CD4-positive, alpha-beta memory T cell (primary cell): ENCODE measurements at regions not wholly inside any gene's neighbourhood (a gene's known extent, or its start where the extent isn't known, plus 50 kb on each side); places are given as distances from the start of the nearest gene placed in this dataset.

Experiments used
- CTCF ChIA-PET: fragments of 350-600 bp; sonication (Branson Sonifier 250); formaldehyde crosslinking; loops from one replicate; lab custom pipeline; 2021; ENCODE audit warnings: inconsistent platforms; ENCODE audit not compliant: partially characterized antibody; lab: Charles Lee
- POLR2A ChIA-PET: fragments of 350-600 bp; sonication (Branson Sonifier 250); formaldehyde crosslinking; loops from one replicate; lab custom pipeline; 2021; ENCODE audit not compliant: partially characterized antibody; lab: Charles Lee
- DNase-seq, 5 donors: peaks; one replicate each; pipeline versions ENCODE4 v3.0.0 to v3.0.0-alpha.2; 2020 to 2022; ENCODE audit warnings: mixed read lengths in 1 of 5
- H3K27ac ChIP-seq: one replicate; pipeline ENCODE4 v1.7.0; 2013; ENCODE audit warnings: low read depth, low read length
- H3K27me3 ChIP-seq: 2 replicates; pipeline ENCODE4 v1.7.0; 2013; ENCODE audit warnings: mild to moderate bottlenecking, low read length, moderate library complexity; ENCODE audit not compliant: insufficient read depth
- H3K36me3 ChIP-seq: 2 replicates; pipeline ENCODE4 v1.7.0; 2013; ENCODE audit warnings: mild to moderate bottlenecking, low read length, moderate library complexity; ENCODE audit not compliant: insufficient read depth
- H3K4me1 ChIP-seq: 2 replicates; pipeline ENCODE4 v1.7.0; 2013; ENCODE audit warnings: mild to moderate bottlenecking, low read length, moderate library complexity; ENCODE audit not compliant: insufficient read depth
- H3K4me3 ChIP-seq, 2 donors: one replicate each; pipeline ENCODE4 v1.7.0; 2013; ENCODE audit warnings: low read length in 2 of 2, mild to moderate bottlenecking in 1 of 2
- H3K9me3 ChIP-seq, 2 donors: one replicate each; pipeline ENCODE4 v1.7.0; 2013; ENCODE audit warnings: low read length in 2 of 2, control low read depth in 1 of 2; ENCODE audit not compliant: control insufficient read depth in 1 of 2
- H3K27ac Mint-ChIP-seq, 7 donors: one replicate each; pipeline ENCODE4 v1.8.0; 2020 to 2021; ENCODE audit warnings: mixed read lengths in 7 of 7, mild to moderate bottlenecking in 6 of 7, inconsistent platforms in 3 of 7, moderate library complexity in 3 of 7
- H3K27me3 Mint-ChIP-seq, 2 donors: one replicate each; pipeline ENCODE4 v1.8.0; 2020 to 2021; ENCODE audit warnings: mixed read lengths in 2 of 2
- H3K36me3 Mint-ChIP-seq, 2 donors: one replicate each; pipeline ENCODE4 v1.8.0; 2020 to 2021; ENCODE audit warnings: mixed read lengths in 2 of 2, inconsistent platforms in 1 of 2, mild to moderate bottlenecking in 1 of 2
- H3K4me1 Mint-ChIP-seq, 4 donors: one replicate each; pipeline ENCODE4 v1.8.0; 2020 to 2021; ENCODE audit warnings: mixed read lengths in 4 of 4, mild to moderate bottlenecking in 1 of 4
- H3K4me3 Mint-ChIP-seq, 8 donors: one replicate each; pipeline ENCODE4 v1.8.0; 2020 to 2021; ENCODE audit warnings: mixed read lengths in 8 of 8, mild to moderate bottlenecking in 7 of 8, moderate library complexity in 6 of 8, inconsistent platforms in 3 of 8
- H3K9me3 Mint-ChIP-seq, 8 donors: one replicate each; pipeline ENCODE4 v1.8.0; 2020 to 2021; ENCODE audit warnings: mixed read lengths in 8 of 8, mild to moderate bottlenecking in 5 of 8, inconsistent platforms in 3 of 8, moderate library complexity in 1 of 8
- intact Hi-C: fragments of 100-400 bp; cut with micrococcal nuclease; formaldehyde crosslinking; loops from one replicate; pipeline ENCODE4 v1.15.1; 2023

- peaks cover 0 to 2% (median 0%) of the 10 kb centered on the region in 8 donors for H3K9me3 Mint-ChIP-seq
- H3K36me3 Mint-ChIP-seq, result no peaks in the 10 kb centered on the region
- no peaks in the 10 kb centered on the region for H3K27me3 ChIP-seq
- H3K4me3 ChIP-seq, result no peak overlapping the region
- no peaks in the 10 kb centered on the region for H3K4me1 ChIP-seq
- H3K4me3 Mint-ChIP-seq, result no peak overlapping the region
- no peak for DNase-seq
- H3K27me3 Mint-ChIP-seq, result peaks cover 9 to 25% of the 10 kb centered on the region in 2 donors
- H3K27ac ChIP-seq, result no peak overlapping the region
- H3K27ac Mint-ChIP-seq, result no peak overlapping the region
- H3K36me3 ChIP-seq, result no peaks in the 10 kb centered on the region
- intact Hi-C loops, result no loop called here
- ChIA-PET POLR2A (no interaction called here), CTCF (no interaction called here)
- H3K4me1 Mint-ChIP-seq, result no peaks in the 10 kb centered on the region
- no peaks in the 10 kb centered on the region for H3K9me3 ChIP-seq
Observed at GRCh38 chr6:6509284-6509683, 79.2 kb upstream of the LY86 start.

DNA sequence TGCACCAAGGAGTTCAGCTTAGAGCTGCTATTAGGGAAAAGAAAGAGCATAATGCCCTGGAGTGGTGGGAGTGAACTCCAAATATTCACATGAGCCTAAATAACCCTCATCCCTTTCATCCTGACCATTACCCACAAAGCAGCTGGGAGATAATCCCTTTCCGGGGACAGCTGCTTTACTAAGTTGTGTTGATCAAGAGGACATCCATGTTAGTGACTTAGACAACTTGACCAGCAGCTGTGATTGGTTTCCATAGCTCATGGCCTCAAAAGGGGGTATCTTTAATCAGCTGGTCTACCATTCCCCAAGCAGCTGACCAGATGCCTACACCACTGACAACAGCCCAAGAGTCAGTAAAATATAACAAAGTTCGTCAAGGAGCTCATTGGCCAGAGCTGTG lies 75.8 kb upstream of the LY86 start:
- ChIA-PET CTCF (interaction anchor here (1.0 kb wide), 1 partner anchor 35 kb away, joined by 3 read pairs; no protein-coding TSS in a partner anchor), POLR2A (no interaction called here)
- H3K27me3 Mint-ChIP-seq, result peaks cover 23 to 41% of the 10 kb centered on the region in 2 donors
- H3K4me3 Mint-ChIP-seq, result no peak overlapping the region
- Histone ChIP-seq H3K27ac (no peak overlapping the region), H3K36me3 (no peaks in the 10 kb centered on the region), H3K27me3 (no peaks in the 10 kb centered on the region), H3K9me3 (no peaks in the 10 kb centered on the region), H3K4me3 (no peak overlapping the region), H3K4me1 (peaks cover 6% of the 10 kb centered on the region)
- no peaks in the 10 kb centered on the region for H3K36me3 Mint-ChIP-seq
- intact Hi-C loops, result no loop called here
- DNase-seq, result no peak
- no peaks in the 10 kb centered on the region for H3K9me3 Mint-ChIP-seq
- H3K27ac Mint-ChIP-seq, result no peak overlapping the region
- peaks cover 5 to 14% (median 10%) of the 10 kb centered on the region in 4 donors for H3K4me1 Mint-ChIP-seq

DNA sequence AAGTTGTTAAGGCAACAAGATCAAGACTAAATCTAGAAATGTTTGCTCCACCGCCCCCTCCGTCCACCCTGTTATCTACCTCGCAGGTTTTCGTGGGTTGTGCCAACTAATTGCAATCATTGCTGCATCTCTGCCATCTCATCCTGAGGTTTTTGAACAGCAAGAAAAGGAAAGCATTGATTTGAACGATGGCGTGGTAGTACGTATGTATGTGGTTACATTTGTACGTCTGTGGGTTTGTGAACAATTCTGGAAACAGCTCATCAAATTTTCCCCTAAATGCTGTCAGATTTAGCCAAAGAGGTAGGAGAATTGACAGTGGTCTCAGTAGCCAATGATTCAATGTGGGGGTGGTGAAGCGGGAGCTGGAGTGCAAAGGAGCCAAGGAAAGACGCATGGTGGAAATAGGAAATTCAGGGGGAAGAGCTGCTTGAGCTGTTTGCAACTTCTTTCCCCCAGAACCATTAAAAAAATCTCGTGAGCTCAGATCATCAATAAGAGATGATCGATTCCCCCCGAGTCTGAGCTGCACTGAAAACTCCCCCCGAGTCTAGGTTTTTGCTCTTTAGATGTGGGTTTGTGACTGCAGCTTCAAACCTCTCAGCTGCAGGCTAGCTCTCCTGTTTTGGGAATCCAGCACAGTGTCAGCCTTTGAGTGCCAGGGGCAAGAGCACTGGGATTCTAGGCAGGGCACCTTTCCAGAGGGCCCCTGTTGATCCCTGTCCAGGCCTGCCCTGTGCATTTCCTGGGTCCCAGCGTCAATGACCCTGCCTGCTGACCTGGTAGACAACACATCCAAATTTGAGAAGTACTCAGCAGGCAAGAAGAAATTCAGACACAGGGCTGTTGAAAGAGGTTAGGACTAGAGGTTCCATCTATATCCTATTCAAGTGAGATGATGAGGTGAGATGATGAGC lies 72.6 kb upstream of the LY86 start:
- Histone ChIP-seq H3K27me3 (no peaks in the 10 kb centered on the region), H3K36me3 (no peaks in the 10 kb centered on the region), H3K9me3 (no peaks in the 10 kb centered on the region), H3K27ac (no peak overlapping the region), H3K4me3 (no peak overlapping the region), H3K4me1 (peaks cover 6% of the 10 kb centered on the region)
- Mint-ChIP-seq H3K27me3 (peaks cover 35 to 57% of the 10 kb centered on the region in 2 donors), H3K9me3 (no peaks in the 10 kb centered on the region), H3K27ac (peak overlapping the region in 6 of 7 donors; percentile 15 to 79 (median 50)), H3K4me1 (peaks cover 5 to 14% (median 10%) of the 10 kb centered on the region in 4 donors), H3K36me3 (no peaks in the 10 kb centered on the region), H3K4me3 (peak overlapping the region; percentile 28 to 78 (median 62))
- ChIA-PET POLR2A (no interaction called here), CTCF (interaction anchor here (1.3 kb wide), 2 partner anchors 14 to 20 kb away, joined by 3 read pairs; no protein-coding TSS in a partner anchor)
- intact Hi-C loops, result no loop called here
- peak; percentile 33 to 65 (median 42) for DNase-seq

DNA sequence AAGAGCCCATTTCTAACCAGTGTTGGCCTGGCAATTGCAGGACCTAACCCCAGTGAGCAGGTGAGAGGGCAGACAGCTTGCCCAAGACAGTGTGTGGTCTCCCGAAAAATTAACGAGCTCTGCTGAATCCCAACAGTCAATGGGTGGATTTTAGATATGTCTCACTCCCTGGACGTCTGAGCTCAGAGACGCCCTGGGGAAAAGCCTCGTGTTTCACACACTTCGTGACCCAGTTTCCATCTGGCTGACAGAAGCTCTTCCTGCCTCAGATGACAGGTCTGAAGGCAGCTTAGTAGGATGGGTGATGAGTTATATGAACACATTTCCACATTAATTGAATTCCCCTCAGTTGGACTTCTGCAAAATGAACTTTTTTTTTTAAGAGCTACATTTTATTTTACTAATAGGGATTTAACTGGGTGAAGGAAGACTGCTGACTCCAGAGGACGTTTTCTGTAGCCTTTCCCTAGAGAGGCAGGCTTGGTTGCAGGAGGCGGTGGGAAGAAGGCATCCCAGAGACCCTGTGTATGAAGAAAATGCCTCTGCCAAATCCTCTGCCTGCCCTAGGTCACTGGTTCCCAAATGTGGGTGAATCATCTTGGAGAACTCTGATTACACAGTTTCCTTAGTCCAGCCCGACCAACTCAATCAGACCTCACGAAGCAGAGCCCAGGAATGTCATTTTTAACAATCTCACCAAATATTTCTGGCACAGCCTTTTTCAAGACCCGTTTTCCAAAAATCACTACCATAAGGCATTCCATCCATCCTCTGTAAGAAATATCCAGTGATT lies 71.7 kb upstream of the LY86 start:
- intact Hi-C loops, result no loop called here
- POLR2A ChIA-PET, result no interaction called here
- Histone ChIP-seq H3K27me3 (no peaks in the 10 kb centered on the region), H3K4me1 (peaks cover 6% of the 10 kb centered on the region), H3K4me3 (no peak overlapping the region), H3K27ac (no peak overlapping the region), H3K9me3 (no peaks in the 10 kb centered on the region), H3K36me3 (no peaks in the 10 kb centered on the region)
- DNase-seq, result no peak
- Mint-ChIP-seq H3K27ac (peak overlapping the region in 2 of 7 donors; percentile 24 to 79), H3K9me3 (no peaks in the 10 kb centered on the region), H3K4me1 (peaks cover 5 to 14% (median 10%) of the 10 kb centered on the region in 4 donors), H3K27me3 (peaks cover 36 to 52% of the 10 kb centered on the region in 2 donors), H3K4me3 (peak overlapping the region in 1 of 8 donors; percentile 23), H3K36me3 (no peaks in the 10 kb centered on the region)
- CTCF ChIA-PET, result interaction anchor here (1.3 kb wide), 2 partner anchors 15 to 19 kb away, joined by 3 read pairs; no protein-coding TSS in a partner anchor

GRCh38 chr6:6518631-6519427 lies 69.7 kb upstream of the LY86 start:
- H3K27ac Mint-ChIP-seq, result no peak overlapping the region
- CTCF ChIA-PET, result interaction anchor here (0.6 kb wide), 1 partner anchor 1132 kb away, joined by 3 read pairs; no protein-coding TSS in a partner anchor
- no peak for DNase-seq
- Histone ChIP-seq H3K9me3 (no peaks in the 10 kb centered on the region), H3K27me3 (no peaks in the 10 kb centered on the region), H3K4me3 (no peak overlapping the region), H3K36me3 (no peaks in the 10 kb centered on the region), H3K27ac (no peak overlapping the region), H3K4me1 (peaks cover 6% of the 10 kb centered on the region)
- H3K27me3 Mint-ChIP-seq, result peaks cover 41 to 48% of the 10 kb centered on the region in 2 donors
- H3K4me3 Mint-ChIP-seq, result no peak overlapping the region
- POLR2A ChIA-PET, result no interaction called here
- H3K4me1 Mint-ChIP-seq, result peaks cover 5 to 14% (median 10%) of the 10 kb centered on the region in 4 donors
- H3K36me3 Mint-ChIP-seq, result no peaks in the 10 kb centered on the region
- intact Hi-C loops, result no loop called here
- H3K9me3 Mint-ChIP-seq, result peaks cover 0 to 2% (median 0%) of the 10 kb centered on the region in 8 donors

- H3K27me3 Mint-ChIP-seq, result peaks cover 35 to 49% of the 10 kb centered on the region in 2 donors
- no peaks in the 10 kb centered on the region for H3K4me1 ChIP-seq
Observed at GRCh38 chr6:6521961-6522482, 66.5 kb upstream of the LY86 start.

More at GRCh38 chr6:6521961-6522482, 66.5 kb upstream of the LY86 start:
- H3K4me1 Mint-ChIP-seq, result no peaks in the 10 kb centered on the region
- intact Hi-C loops, result no loop called here
- Histone ChIP-seq H3K27me3 (peaks cover 14% of the 10 kb centered on the region), H3K27ac (no peak overlapping the region), H3K4me3 (no peak overlapping the region), H3K36me3 (no peaks in the 10 kb centered on the region), H3K9me3 (no peaks in the 10 kb centered on the region)
- ChIA-PET CTCF (no interaction called here), POLR2A (no interaction called here)
- no peak for DNase-seq
- H3K27ac Mint-ChIP-seq, result no peak overlapping the region
- no peak overlapping the region for H3K4me3 Mint-ChIP-seq
- peaks cover 0 to 4% (median 0%) of the 10 kb centered on the region in 8 donors for H3K9me3 Mint-ChIP-seq
- no peaks in the 10 kb centered on the region for H3K36me3 Mint-ChIP-seq
